ENCODE measurements at regions not wholly inside any gene's neighbourhood (a gene's known extent, or its start where the extent isn't known, plus 50 kb on each side); places are given as distances from the start of the nearest gene placed in this dataset.

- TF ChIP-seq EZH2 (IDR thresholded peaks at IDR 0.05; ENCODE audit: borderline replicate concordance, insufficient read depth, low read length, poor library complexity, severe bottlenecking) (no peak), CTCF (IDR thresholded peaks at IDR 0.05; ENCODE audit: poor library complexity, severe bottlenecking) (no peak), MXI1 (conservative IDR thresholded peaks at IDR 0.05; ENCODE audit: poor library complexity, severe bottlenecking) (no peak), TAF1 (IDR thresholded peaks at IDR 0.05; ENCODE audit: low read depth) (no peak), REST (IDR thresholded peaks at IDR 0.05; ENCODE audit: borderline replicate concordance) (no peak)
Measured at GRCh38 chr5:56684159-56684558, 131.2 kb upstream of the MAP3K1 start.
